ENCODE measurements at regions not wholly inside any gene's neighbourhood (a gene's known extent, or its start where the extent isn't known, plus 50 kb on each side); places are given as distances from the start of the nearest gene placed in this dataset.

DNA sequence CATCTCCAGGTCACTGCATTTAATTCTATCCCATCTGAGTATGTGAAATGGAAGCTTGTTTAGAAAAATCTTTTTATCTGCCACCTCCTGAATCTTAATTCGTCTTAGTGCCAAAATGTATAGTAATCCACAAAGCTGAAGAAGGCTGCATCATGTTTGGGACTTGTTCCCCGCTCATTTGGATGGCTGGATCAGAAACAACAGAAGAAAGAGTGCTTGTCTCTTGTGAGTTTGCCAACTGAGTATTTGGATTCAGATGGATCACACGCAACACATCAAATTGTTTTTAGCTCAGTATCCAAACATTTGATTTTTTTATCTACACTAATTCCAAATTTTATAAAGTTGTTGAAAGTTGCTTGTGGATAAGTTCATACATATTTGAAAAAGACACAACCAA, 197.2 kb upstream of the PAPPA start:
- TF ChIP-seq, protein P1, sequence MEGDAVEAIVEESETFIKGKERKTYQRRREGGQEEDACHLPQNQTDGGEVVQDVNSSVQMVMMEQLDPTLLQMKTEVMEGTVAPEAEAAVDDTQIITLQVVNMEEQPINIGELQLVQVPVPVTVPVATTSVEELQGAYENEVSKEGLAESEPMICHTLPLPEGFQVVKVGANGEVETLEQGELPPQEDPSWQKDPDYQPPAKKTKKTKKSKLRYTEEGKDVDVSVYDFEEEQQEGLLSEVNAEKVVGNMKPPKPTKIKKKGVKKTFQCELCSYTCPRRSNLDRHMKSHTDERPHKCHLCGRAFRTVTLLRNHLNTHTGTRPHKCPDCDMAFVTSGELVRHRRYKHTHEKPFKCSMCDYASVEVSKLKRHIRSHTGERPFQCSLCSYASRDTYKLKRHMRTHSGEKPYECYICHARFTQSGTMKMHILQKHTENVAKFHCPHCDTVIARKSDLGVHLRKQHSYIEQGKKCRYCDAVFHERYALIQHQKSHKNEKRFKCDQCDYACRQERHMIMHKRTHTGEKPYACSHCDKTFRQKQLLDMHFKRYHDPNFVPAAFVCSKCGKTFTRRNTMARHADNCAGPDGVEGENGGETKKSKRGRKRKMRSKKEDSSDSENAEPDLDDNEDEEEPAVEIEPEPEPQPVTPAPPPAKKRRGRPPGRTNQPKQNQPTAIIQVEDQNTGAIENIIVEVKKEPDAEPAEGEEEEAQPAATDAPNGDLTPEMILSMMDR (IDR thresholded peaks at IDR 0.05; ENCODE audit: unreplicated experiment) = no peak
- H3K36me3 Mint-ChIP-seq (ENCODE audit: insufficient read depth) = no peaks in the 10 kb centered on the region

DNA sequence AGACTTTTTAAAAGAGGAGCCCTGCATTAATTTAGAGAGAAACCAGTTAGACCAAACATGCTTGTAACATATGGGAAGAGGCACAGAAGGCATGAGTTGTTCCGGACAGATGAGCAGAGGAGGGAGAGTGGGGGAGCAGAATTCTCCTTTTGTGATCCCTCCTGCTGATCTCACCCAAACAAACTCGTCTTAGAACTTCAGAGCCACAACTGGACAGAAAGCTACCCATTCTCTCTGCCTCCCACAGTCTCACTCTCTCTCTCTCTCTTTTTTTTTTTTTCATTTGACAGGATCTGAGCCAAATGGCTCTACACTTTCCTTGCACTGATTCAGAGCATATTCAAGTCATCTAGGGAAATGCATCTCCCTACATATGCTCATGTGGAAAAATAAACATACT, 196.0 kb upstream of the PAPPA start:
- Mint-ChIP-seq H3K27me3 (no peaks in the 10 kb centered on the region), H3K4me3 (ENCODE audit: low read depth) (no peak overlapping the region), H3K9me3 (ENCODE audit: low read depth) (peaks cover 7% of the 10 kb centered on the region), H3K27ac (no peak overlapping the region), H3K4me1 (ENCODE audit: low read depth) (no peaks in the 10 kb centered on the region), H3K36me3 (ENCODE audit: insufficient read depth) (no peaks in the 10 kb centered on the region)
- DNase-seq (ENCODE audit: low spot score, unreplicated experiment) = no peak
- TF ChIP-seq, protein P1 (IDR thresholded peaks at IDR 0.05; ENCODE audit: unreplicated experiment) = no peak

More for the DNA sequence above, 197.2 kb upstream of the PAPPA start:
- peaks cover 5% of the 10 kb centered on the region for H3K9me3 Mint-ChIP-seq (ENCODE audit: low read depth)
- no peak overlapping the region for H3K4me3 Mint-ChIP-seq (ENCODE audit: low read depth)
- no peaks in the 10 kb centered on the region for H3K4me1 Mint-ChIP-seq (ENCODE audit: low read depth)
- no peak for DNase-seq (ENCODE audit: low spot score, unreplicated experiment)
- H3K27me3 Mint-ChIP-seq = no peaks in the 10 kb centered on the region
- H3K27ac Mint-ChIP-seq = no peak overlapping the region

DNA sequence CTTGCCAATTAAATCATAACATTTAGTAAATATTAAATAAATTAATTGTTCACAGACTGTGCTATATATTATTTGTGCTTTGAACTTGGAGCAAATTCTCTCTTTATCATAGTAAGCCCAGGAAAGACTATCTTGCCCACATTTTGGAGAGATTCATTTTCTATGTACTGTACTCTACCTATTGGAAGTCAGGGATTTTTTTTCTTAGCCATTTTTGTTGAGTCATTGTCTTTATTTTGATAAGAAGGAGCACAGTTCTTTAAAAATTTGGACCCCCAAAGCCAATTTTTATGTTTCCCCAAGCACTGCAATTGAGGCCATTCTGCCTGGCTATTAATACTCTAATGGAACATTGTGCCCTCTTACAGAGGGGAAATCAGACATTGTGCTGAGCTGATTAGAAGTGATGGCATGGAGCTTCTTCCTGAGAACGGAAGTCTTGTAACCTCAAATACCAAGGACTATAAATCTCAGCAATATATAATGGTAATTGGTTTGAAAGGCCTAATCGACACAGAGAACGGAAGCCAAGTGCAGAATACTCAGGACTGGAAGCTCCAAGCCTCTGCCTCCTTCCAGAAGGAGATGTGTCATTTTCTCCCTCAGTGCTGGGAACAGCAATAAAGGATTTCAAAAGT, 188.8 kb upstream of the PAPPA start:
- Mint-ChIP-seq H3K4me1 (ENCODE audit: low read depth) (no peaks in the 10 kb centered on the region), H3K4me3 (ENCODE audit: low read depth) (no peak overlapping the region), H3K36me3 (ENCODE audit: insufficient read depth) (no peaks in the 10 kb centered on the region), H3K27ac (no peak overlapping the region), H3K9me3 (ENCODE audit: low read depth) (peaks cover 7% of the 10 kb centered on the region), H3K27me3 (no peaks in the 10 kb centered on the region)
- DNase-seq (ENCODE audit: low spot score, unreplicated experiment) = no peak
- TF ChIP-seq, protein P1 (IDR thresholded peaks at IDR 0.05; ENCODE audit: unreplicated experiment) = no peak

DNA sequence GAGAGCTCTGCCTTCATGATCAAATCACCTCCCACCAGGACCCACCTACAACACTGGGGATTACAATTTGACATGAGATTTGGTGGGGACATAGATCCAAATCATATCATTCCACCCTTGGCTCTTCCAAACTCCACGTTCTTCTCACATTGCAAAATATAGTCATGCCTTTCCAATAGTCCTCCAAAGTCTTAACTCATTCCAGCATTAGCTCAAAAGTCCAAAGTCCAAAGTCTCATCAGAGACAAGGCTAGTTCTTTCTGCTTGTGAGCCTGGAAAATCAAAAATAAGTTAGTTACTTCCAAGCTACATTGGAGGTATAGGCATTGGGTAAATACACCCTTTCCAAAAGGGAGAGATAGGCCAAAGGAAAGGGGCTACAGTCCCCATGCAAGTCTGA, 186.9 kb upstream of the PAPPA start:
- TF ChIP-seq, protein P1 (IDR thresholded peaks at IDR 0.05; ENCODE audit: unreplicated experiment) = no peak
- Mint-ChIP-seq H3K27me3 (no peaks in the 10 kb centered on the region), H3K27ac (no peak overlapping the region), H3K9me3 (ENCODE audit: low read depth) (peaks cover 3% of the 10 kb centered on the region), H3K4me3 (ENCODE audit: low read depth) (no peak overlapping the region), H3K4me1 (ENCODE audit: low read depth) (no peaks in the 10 kb centered on the region), H3K36me3 (ENCODE audit: insufficient read depth) (no peaks in the 10 kb centered on the region)
- DNase-seq (ENCODE audit: low spot score, unreplicated experiment) = no peak

DNA sequence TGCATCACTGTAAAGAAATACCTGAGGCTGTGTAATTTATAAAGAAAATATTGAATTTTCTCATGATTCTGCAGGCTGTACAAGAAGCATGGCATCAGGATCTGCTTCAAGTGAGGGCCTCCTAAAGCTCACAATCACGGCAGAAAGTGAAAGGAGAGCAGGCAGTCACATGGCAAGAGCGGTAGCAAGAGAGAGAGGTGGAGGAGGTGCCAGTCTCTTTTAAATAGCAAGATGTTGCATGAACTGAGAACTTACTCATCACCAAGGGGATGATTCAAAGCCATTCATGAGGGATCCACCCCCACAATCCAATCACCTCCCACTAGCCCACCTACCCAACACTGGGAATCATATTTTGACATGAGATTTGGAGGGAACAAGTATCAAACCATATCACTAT, 184.5 kb upstream of the PAPPA start:
- H3K4me1 Mint-ChIP-seq (ENCODE audit: low read depth) = no peaks in the 10 kb centered on the region
- DNase-seq (ENCODE audit: low spot score, unreplicated experiment) = no peak
- H3K27ac Mint-ChIP-seq = no peak overlapping the region
- H3K9me3 Mint-ChIP-seq (ENCODE audit: low read depth) = no peaks in the 10 kb centered on the region
- H3K36me3 Mint-ChIP-seq (ENCODE audit: insufficient read depth) = no peaks in the 10 kb centered on the region
- TF ChIP-seq, protein P1 (IDR thresholded peaks at IDR 0.05; ENCODE audit: unreplicated experiment) = no peak
- H3K27me3 Mint-ChIP-seq = no peaks in the 10 kb centered on the region
- no peak overlapping the region for H3K4me3 Mint-ChIP-seq (ENCODE audit: low read depth)
